H9 (cell line): ENCODE measurements at regions not wholly inside any gene's neighbourhood (a gene's known extent, or its start where the extent isn't known, plus 50 kb on each side); places are given as distances from the start of the nearest gene placed in this dataset.

Experiments used
- DNase-seq: peaks from one replicate; pipeline ENCODE4 v3.0.0-alpha.2; 2017
- H2AFZ ChIP-seq: one replicate; pipeline ENCODE4 v1.6.1; 2013; ENCODE audit warnings: mild to moderate bottlenecking, low read length, control low read depth, moderate library complexity
- H2AK5ac ChIP-seq: 2 replicates; pipeline ENCODE4 v1.6.1; 2013; ENCODE audit warnings: low read length, control low read depth, mixed read lengths; ENCODE audit not compliant: insufficient read length
- H2BK120ac ChIP-seq: one replicate; pipeline ENCODE4 v1.6.1; 2013; ENCODE audit warnings: low read depth, mild to moderate bottlenecking, low read length, control low read depth, inconsistent platforms; ENCODE audit not compliant: poor library complexity, severe bottlenecking
- H2BK12ac ChIP-seq: 2 replicates; pipeline ENCODE4 v1.6.1; 2013; ENCODE audit warnings: low read length, control low read depth, mixed read lengths, low read depth; ENCODE audit not compliant: insufficient read length
- H2BK15ac ChIP-seq: 2 replicates; pipeline ENCODE4 v1.6.1; 2013; ENCODE audit warnings: low read depth, low read length, control low read depth
- H2BK20ac ChIP-seq: one replicate; pipeline ENCODE4 v1.6.1; 2013; ENCODE audit warnings: low read depth, mild to moderate bottlenecking, low read length, control low read depth, inconsistent platforms; ENCODE audit not compliant: poor library complexity, severe bottlenecking
- H2BK5ac ChIP-seq: 2 replicates; pipeline ENCODE4 v1.6.1; 2013; ENCODE audit warnings: low read length, control low read depth, mixed read lengths; ENCODE audit not compliant: insufficient read length
- H3K14ac ChIP-seq: 2 replicates; pipeline ENCODE4 v1.6.1; 2013; ENCODE audit warnings: low read length, control low read depth; ENCODE audit not compliant: insufficient read depth
- H3K18ac ChIP-seq: 2 replicates; pipeline ENCODE4 v1.6.1; 2013; ENCODE audit warnings: low read depth, mild to moderate bottlenecking, mixed read lengths, low read length, control low read depth; ENCODE audit not compliant: insufficient read length
- H3K23ac ChIP-seq: 2 replicates; pipeline ENCODE4 v1.6.1; 2013; ENCODE audit warnings: low read length, control low read depth, mixed read lengths, low read depth; ENCODE audit not compliant: insufficient read length
- H3K23me2 ChIP-seq: 2 replicates; pipeline ENCODE4 v1.6.1; 2013; ENCODE audit warnings: low read depth, mild to moderate bottlenecking, mixed read lengths, low read length, control low read depth; ENCODE audit not compliant: insufficient read length, poor library complexity, severe bottlenecking
- H3K27ac ChIP-seq: 2 replicates; pipeline ENCODE4 v1.5.1; 2013; ENCODE audit warnings: low read length, control low read depth, mixed read lengths, low read depth; ENCODE audit not compliant: insufficient read length
- H3K27me3 ChIP-seq: 2 replicates; pipeline ENCODE4 v1.6.1; 2013; ENCODE audit warnings: low read length, control low read depth, inconsistent platforms; ENCODE audit not compliant: insufficient read depth
- H3K4ac ChIP-seq: 2 replicates; pipeline ENCODE4 v1.6.1; 2013; ENCODE audit warnings: low read depth, mild to moderate bottlenecking, control low read depth, inconsistent platforms, low read length, moderate library complexity
- H3K4me1 ChIP-seq: 2 replicates; pipeline ENCODE4 v1.6.1; 2013; ENCODE audit warnings: low read length, control low read depth, inconsistent platforms; ENCODE audit not compliant: insufficient read depth
- H3K4me2 ChIP-seq: 2 replicates; pipeline ENCODE4 v1.6.1; 2013; ENCODE audit warnings: low read length, control low read depth, mixed read lengths; ENCODE audit not compliant: insufficient read length, insufficient read depth
- H3K56ac ChIP-seq: 2 replicates; pipeline ENCODE4 v1.6.1; 2013; ENCODE audit warnings: low read depth, mild to moderate bottlenecking, mixed read lengths, low read length, control low read depth; ENCODE audit not compliant: insufficient read length
- H3K79me1 ChIP-seq: 2 replicates; pipeline ENCODE4 v1.6.1; 2013; ENCODE audit warnings: low read depth, mild to moderate bottlenecking, moderate library complexity, low read length, control low read depth, inconsistent platforms; ENCODE audit not compliant: insufficient read depth, poor library complexity, severe bottlenecking
- H3K79me2 ChIP-seq: 2 replicates; pipeline ENCODE4 v1.6.1; 2013; ENCODE audit warnings: low read length, control low read depth, inconsistent platforms; ENCODE audit not compliant: insufficient read depth
- H3K9ac ChIP-seq: 2 replicates; pipeline ENCODE4 v1.6.1; 2013; ENCODE audit warnings: low read length, control low read depth, mixed read lengths; ENCODE audit not compliant: insufficient read length; ENCODE audit errors: extremely low read depth
- H3K9me3 ChIP-seq: one replicate; pipeline ENCODE4 v1.6.1; 2013; ENCODE audit warnings: low read depth, low read length, inconsistent platforms; ENCODE audit not compliant: control insufficient read depth
- H3T11ph ChIP-seq: one replicate; pipeline ENCODE4 v1.6.1; 2013; ENCODE audit warnings: mild to moderate bottlenecking, low read length, control low read depth, inconsistent platforms
- H4K20me1 ChIP-seq: one replicate; pipeline ENCODE4 v1.6.1; 2013; ENCODE audit not compliant: control insufficient read depth, insufficient read length, insufficient read depth
- H4K5ac ChIP-seq: 2 replicates; pipeline ENCODE4 v1.6.1; 2013; ENCODE audit warnings: low read depth, mild to moderate bottlenecking, mixed read lengths, low read length, control low read depth; ENCODE audit not compliant: insufficient read length
- H4K8ac ChIP-seq: replicated peaks from 2 replicates; pipeline ENCODE4 v1.6.1; 2013; ENCODE audit warnings: low read length, control low read depth, mixed read lengths, low read depth; ENCODE audit not compliant: insufficient read length
- H4K91ac ChIP-seq: 2 replicates; pipeline ENCODE4 v1.6.1; 2013; ENCODE audit warnings: low read depth, mild to moderate bottlenecking, moderate library complexity, mixed read lengths, low read length, control low read depth; ENCODE audit not compliant: insufficient read length
- H3K27ac Mint-ChIP-seq, 3 experiments: 2 replicates in 2 of 3; 3 replicates in 1 of 3; pipeline ENCODE4 v1.8.0; 2020 to 2021; ENCODE audit warnings: mixed read lengths in 3 of 3, mild to moderate bottlenecking in 1 of 3, moderate library complexity in 1 of 3
- H3K27me3 Mint-ChIP-seq: 2 replicates; pipeline ENCODE4 v1.8.0; 2021; ENCODE audit warnings: low read depth, mild to moderate bottlenecking, moderate library complexity, mixed read lengths
- H3K36me3 Mint-ChIP-seq, 3 experiments: 2 replicates in 2 of 3; 3 replicates in 1 of 3; pipeline ENCODE4 v1.8.0; 2020 to 2021; ENCODE audit warnings: low read depth in 3 of 3, mixed read lengths in 3 of 3; ENCODE audit not compliant: insufficient read depth in 1 of 3
- H3K4me1 Mint-ChIP-seq, 2 experiments: 2 replicates each; pipeline ENCODE4 v1.8.0; 2020; ENCODE audit warnings: mixed read lengths in 2 of 2
- H3K4me3 Mint-ChIP-seq, 2 experiments: 2 replicates in 1 of 2; 3 replicates in 1 of 2; pipeline ENCODE4 v1.8.0; 2020 to 2021; ENCODE audit warnings: mild to moderate bottlenecking in 2 of 2, mixed read lengths in 2 of 2, moderate library complexity in 1 of 2
- H3K9me3 Mint-ChIP-seq, 2 experiments: 2 replicates in 1 of 2; 3 replicates in 1 of 2; pipeline ENCODE4 v1.8.0; 2020; ENCODE audit warnings: mild to moderate bottlenecking in 2 of 2, mixed read lengths in 2 of 2, moderate library complexity in 1 of 2
- CTCF ChIP-seq: fragments of 200-600 bp; sonication (generic); conservative IDR thresholded peaks from 3 replicates; pipeline ENCODE4 v1.8.0; 2021; ENCODE audit warnings: antibody characterized with exemption, mild to moderate bottlenecking
- WGBS: extraction: QIAGEN DNeasy Blood & Tissue Kit; methylation state at CpG from one replicate; pipeline ENCODE4 v1.1.7; 2013; ENCODE audit warnings: missing lambda C conversion rate, low lambda C conversion rate, mixed read lengths; ENCODE audit not compliant: insufficient read length; ENCODE audit errors: extremely low coverage; 5-methylcytosine and 5-hydroxymethylcytosine counted together

DNA sequence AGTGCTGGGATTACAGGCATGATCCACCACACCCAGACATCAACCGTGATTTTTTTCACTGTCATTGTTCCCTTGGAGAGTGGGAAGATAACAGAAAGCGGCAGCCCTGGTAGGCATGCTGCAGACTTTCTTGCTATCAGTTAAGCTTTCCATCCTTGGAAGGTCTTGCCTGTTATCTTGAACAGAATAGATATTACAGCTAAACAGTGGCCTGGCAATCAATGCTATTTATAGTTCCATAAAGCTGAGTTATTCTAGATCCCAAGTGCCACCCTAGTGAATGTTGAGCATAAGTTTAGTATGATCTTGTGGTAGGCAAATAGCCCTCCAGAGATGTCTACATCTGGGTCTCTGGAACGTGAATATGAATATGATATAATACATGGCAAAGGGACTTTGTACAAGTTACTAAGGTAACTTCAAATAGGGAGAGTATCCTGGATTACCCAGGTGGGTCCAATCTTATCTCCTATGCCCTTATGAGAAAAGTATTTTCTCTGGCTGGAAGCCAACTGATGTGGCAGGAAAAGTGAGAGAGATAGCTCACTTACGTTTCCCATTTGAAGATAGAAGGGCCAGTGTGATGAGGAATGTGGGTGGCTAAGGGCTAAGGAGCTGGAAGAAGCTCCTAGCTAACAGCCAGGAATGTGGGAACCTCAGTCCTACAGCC lies 609.1 kb upstream of the IGFBP3 start:
- Histone ChIP-seq H3K23me2 (no peaks in the 10 kb centered on the region), H3K14ac (no peak overlapping the region), H2AFZ (no peak overlapping the region), H3K18ac (no peak overlapping the region), H2BK12ac (no peak overlapping the region), H2BK20ac (no peak overlapping the region), H3K27ac (no peak overlapping the region), H3K56ac (no peak overlapping the region), H2AK5ac (no peak overlapping the region), H3T11ph (no peak overlapping the region), H2BK5ac (no peak overlapping the region), H3K79me1 (no peaks in the 10 kb centered on the region), H3K79me2 (no peaks in the 10 kb centered on the region), H3K23ac (no peak overlapping the region), H3K9ac (no peak overlapping the region), H3K27me3 (peaks cover 19% of the 10 kb centered on the region), H3K4me2 (no peak overlapping the region), H4K91ac (no peak overlapping the region), H4K5ac (no peak overlapping the region), H4K8ac (no peak overlapping the region), H3K4me1 (peaks cover 6% of the 10 kb centered on the region), H3K4ac (no peak overlapping the region), H3K9me3 (no peaks in the 10 kb centered on the region), H2BK15ac (no peak overlapping the region), H2BK120ac (no peak overlapping the region), H4K20me1 (no peaks in the 10 kb centered on the region)
- WGBS: no CpG with 5 or more reads among the region's 4 CpGs
- H3K36me3 Mint-ChIP-seq: peaks cover 1 to 13% (median 4%) of the 10 kb centered on the region in 3 experiments; a peak in 5 of 7 replicates
- H3K9me3 Mint-ChIP-seq: peaks cover 5 to 16% of the 10 kb centered on the region in 2 experiments; a peak in 4 of 5 replicates
- H3K4me3 Mint-ChIP-seq: no peak overlapping the region
- TF ChIP-seq CTCF: no peak
- no peak for DNase-seq
- H3K4me1 Mint-ChIP-seq: peaks cover 12 to 14% of the 10 kb centered on the region in 2 experiments
- H3K27me3 Mint-ChIP-seq: peaks cover 49% of the 10 kb centered on the region
- H3K27ac Mint-ChIP-seq: no peak overlapping the region
